Keratinocyte (primary cell): ENCODE measurements at regions not wholly inside any gene's neighbourhood (a gene's known extent, or its start where the extent isn't known, plus 50 kb on each side); places are given as distances from the start of the nearest gene placed in this dataset.

Source experiments
- DNase-seq: peaks from one replicate; pipeline ENCODE4 v3.0.0-alpha.2; 2011; ENCODE audit warnings: low read depth, missing footprints, low spot score
- FAIRE-seq: peaks from 2 replicates; lab custom pipeline; 2011; peaks lifted over from hg19 to GRCh38; lab: Jason Lieb, UNC
- H2AFZ ChIP-seq: 2 replicates; pipeline ENCODE4 v1.6.0; 2012; ENCODE audit warnings: low read length, control low read depth, inconsistent platforms; ENCODE audit not compliant: control insufficient read depth
- H3K27ac ChIP-seq: 2 replicates; pipeline ENCODE4 v1.5.1; 2011; ENCODE audit warnings: low read length; ENCODE audit not compliant: control insufficient read depth, insufficient read depth
- H3K27me3 ChIP-seq: 3 replicates; pipeline ENCODE4 v1.6.0; 2011; ENCODE audit warnings: low read length; ENCODE audit not compliant: control insufficient read depth, insufficient read depth; ENCODE audit errors: extremely low read depth
- H3K36me3 ChIP-seq, 2 experiments: 2 replicates in 1 of 2; 3 replicates in 1 of 2; pipeline ENCODE4 v1.5.1; 2011; ENCODE audit warnings: low read length in 2 of 2, mild to moderate bottlenecking in 1 of 2; ENCODE audit not compliant: control insufficient read depth in 2 of 2, insufficient read depth in 2 of 2; ENCODE audit errors: extremely low read depth in 1 of 2
- H3K4me1 ChIP-seq: 3 replicates; pipeline ENCODE4 v1.5.1; 2011; ENCODE audit warnings: low read length; ENCODE audit not compliant: control insufficient read depth, insufficient read depth; ENCODE audit errors: extremely low read depth
- H3K4me2 ChIP-seq: 3 replicates; pipeline ENCODE4 v1.6.0; 2011; ENCODE audit warnings: low read depth, low read length; ENCODE audit not compliant: control insufficient read depth, insufficient read depth; ENCODE audit errors: extremely low read depth
- H3K4me3 ChIP-seq, 3 experiments: fragments of 200-600 bp in 1 of 3; sonication (generic) in 1 of 3; 2 replicates in 2 of 3; 3 replicates in 1 of 3; pipeline ENCODE4 v1.5.1; 2011 to 2016; ENCODE audit warnings: low read length in 3 of 3, mild to moderate bottlenecking in 3 of 3, control low read depth in 2 of 3, inconsistent platforms in 1 of 3, low read depth in 1 of 3, mixed read lengths in 1 of 3, mixed run types in 1 of 3, moderate library complexity in 1 of 3; ENCODE audit not compliant: control insufficient read depth in 2 of 3, insufficient read depth in 2 of 3; ENCODE audit errors: extremely low read depth in 1 of 3
- H3K79me2 ChIP-seq: 2 replicates; pipeline ENCODE4 v1.6.0; 2012; ENCODE audit warnings: low read length; ENCODE audit not compliant: control insufficient read depth, insufficient read depth
- H3K9ac ChIP-seq: 3 replicates; pipeline ENCODE4 v1.6.0; 2011; ENCODE audit warnings: low read length; ENCODE audit not compliant: control insufficient read depth, insufficient read depth; ENCODE audit errors: extremely low read depth
- H3K9me1 ChIP-seq: 3 replicates; pipeline ENCODE4 v1.6.0; 2011; ENCODE audit warnings: low read length; ENCODE audit not compliant: control insufficient read depth, insufficient read depth; ENCODE audit errors: extremely low read depth
- H3K9me3 ChIP-seq: 2 replicates; pipeline ENCODE4 v1.5.1; 2012; ENCODE audit warnings: low read depth, low read length; ENCODE audit not compliant: control insufficient read depth
- H4K20me1 ChIP-seq: 3 replicates; pipeline ENCODE4 v1.6.0; 2011; ENCODE audit warnings: low read length; ENCODE audit not compliant: control insufficient read depth, insufficient read depth; ENCODE audit errors: extremely low read depth
- EZH2 ChIP-seq: IDR thresholded peaks from one replicate; pipeline ENCODE4 v1.6.1; 2012; ENCODE audit warnings: inconsistent platforms, mild to moderate bottlenecking, low read length, moderate library complexity
- dilution Hi-C: fragments of 300-500 bp; cut with MboI; formaldehyde crosslinking; loops from one replicate; pipeline ENCODE4 v1.7.0; 2020; ENCODE audit warnings: low sequenced_read_pairs; ENCODE audit not compliant: extremely low pct_ligation_motif_present
- TF ChIP-seq, protein P1 (sequence below), 3 experiments: IDR thresholded peaks in 1 of 3; conservative IDR thresholded peaks in 1 of 3; optimal IDR thresholded peaks in 1 of 3; 2 replicates in 2 of 3; 3 replicates in 1 of 3; pipeline versions ENCODE3 to v1.5.1; 2011; ENCODE audit warnings: low read length in 3 of 3, mild to moderate bottlenecking in 3 of 3, moderate library complexity in 2 of 3, control low read depth in 1 of 3, inconsistent platforms in 1 of 3; ENCODE audit not compliant: insufficient read depth in 2 of 3; ENCODE audit errors: extremely low read depth in 1 of 3

DNA sequence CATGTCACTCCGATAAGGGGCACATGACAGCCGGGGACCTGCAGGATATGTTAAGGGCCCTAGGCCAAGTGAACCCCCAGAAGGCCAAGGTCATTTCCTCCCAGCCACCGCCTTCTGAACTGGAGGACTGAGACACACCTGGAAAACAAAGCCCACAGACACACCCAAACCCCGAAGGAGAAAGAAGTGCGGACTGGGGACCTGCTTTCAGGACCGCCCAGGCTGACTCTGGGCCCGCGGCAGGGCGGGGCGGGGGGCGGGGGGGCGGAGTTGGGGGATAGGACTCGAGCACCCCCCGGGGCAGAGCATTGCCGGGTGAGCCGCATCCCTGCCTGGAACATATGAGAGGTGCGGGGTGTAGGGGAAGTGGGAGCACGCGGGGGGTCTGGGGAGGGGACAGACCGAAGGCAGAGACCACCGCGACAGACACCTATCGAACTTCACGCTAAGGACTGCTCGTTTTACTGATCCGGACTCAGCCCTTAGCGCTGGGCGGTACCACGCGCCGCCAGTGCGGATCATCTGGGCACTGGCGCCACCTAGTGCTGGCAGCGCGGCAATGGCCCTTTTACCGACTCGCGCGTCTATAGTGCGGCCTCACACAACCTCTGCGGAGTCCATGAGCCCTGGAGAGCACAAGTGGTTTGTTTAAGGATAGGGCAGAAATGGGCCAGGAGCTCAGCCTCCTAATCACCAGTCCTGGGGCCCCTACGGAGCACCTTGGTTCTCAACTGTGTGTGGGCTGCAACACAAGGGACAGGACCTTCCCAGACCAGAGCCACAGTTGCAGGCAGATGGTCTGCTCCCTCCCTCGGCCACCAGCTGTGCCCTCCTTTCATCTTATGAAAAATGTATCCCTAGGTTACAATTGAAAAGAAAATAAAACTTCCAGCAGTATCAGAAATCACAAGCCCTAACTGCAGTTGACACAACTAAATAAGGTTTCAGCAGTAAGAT is 157.6 kb downstream of the HERPUD2 start:
- TF ChIP-seq, protein P1, sequence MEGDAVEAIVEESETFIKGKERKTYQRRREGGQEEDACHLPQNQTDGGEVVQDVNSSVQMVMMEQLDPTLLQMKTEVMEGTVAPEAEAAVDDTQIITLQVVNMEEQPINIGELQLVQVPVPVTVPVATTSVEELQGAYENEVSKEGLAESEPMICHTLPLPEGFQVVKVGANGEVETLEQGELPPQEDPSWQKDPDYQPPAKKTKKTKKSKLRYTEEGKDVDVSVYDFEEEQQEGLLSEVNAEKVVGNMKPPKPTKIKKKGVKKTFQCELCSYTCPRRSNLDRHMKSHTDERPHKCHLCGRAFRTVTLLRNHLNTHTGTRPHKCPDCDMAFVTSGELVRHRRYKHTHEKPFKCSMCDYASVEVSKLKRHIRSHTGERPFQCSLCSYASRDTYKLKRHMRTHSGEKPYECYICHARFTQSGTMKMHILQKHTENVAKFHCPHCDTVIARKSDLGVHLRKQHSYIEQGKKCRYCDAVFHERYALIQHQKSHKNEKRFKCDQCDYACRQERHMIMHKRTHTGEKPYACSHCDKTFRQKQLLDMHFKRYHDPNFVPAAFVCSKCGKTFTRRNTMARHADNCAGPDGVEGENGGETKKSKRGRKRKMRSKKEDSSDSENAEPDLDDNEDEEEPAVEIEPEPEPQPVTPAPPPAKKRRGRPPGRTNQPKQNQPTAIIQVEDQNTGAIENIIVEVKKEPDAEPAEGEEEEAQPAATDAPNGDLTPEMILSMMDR (optimal IDR thresholded peaks at IDR 0.05 in 1 of 3, IDR thresholded peaks at IDR 0.05 in 1 of 3, conservative IDR thresholded peaks at IDR 0.05 in 1 of 3; ENCODE audit: extremely low read depth in 1 of 3, insufficient read depth in 2 of 3, low read length in 3 of 3), result peak; percentile 91 to 99 (median 98)
- no peak for TF ChIP-seq EZH2
- Histone ChIP-seq H3K27me3 (peaks cover 7% of the 10 kb centered on the region), H3K9ac (no peak overlapping the region), H3K27ac (no peak overlapping the region), H3K4me1 (no peaks in the 10 kb centered on the region), H2AFZ (peak overlapping the region; percentile 69), H3K4me2 (peak overlapping the region; percentile 56), H3K79me2 (no peaks in the 10 kb centered on the region), H4K20me1 (no peaks in the 10 kb centered on the region), H3K4me3 (peak overlapping the region in 1 of 3 experiments; percentile 15), H3K9me1 (no peaks in the 10 kb centered on the region), H3K36me3 (no peaks in the 10 kb centered on the region), H3K9me3 (no peaks in the 10 kb centered on the region)
- DNase-seq (no peak), FAIRE-seq (peak; percentile 41)
- dilution Hi-C loops, result no loop called here

DNA sequence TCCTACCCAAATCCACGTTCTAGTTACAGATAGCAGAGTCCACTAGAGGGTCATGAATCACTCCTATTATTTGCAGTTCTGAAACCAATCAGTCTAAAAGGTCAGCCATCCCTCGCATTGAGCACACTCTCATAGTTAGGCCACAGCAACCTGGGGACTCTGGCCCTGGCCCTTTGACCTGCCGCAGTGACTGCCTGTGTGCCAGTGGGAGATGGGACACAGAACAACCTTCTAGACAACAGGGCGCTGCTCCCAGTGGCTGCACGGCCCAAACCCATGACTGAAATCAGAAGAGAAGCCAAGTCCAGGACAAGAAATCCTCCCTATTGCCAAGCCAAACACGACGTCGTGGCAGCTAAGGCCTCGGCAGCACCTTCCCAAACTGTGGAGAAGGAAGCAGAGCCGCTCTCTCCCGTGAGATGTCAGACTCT is 158.5 kb downstream of the HERPUD2 start:
- no peaks in the 10 kb centered on the region for H3K9me3 ChIP-seq
- H3K4me2 ChIP-seq, result no peak overlapping the region
- H3K9ac ChIP-seq, result no peak overlapping the region
- H3K36me3 ChIP-seq, result no peaks in the 10 kb centered on the region
- TF ChIP-seq, protein P1 (optimal IDR thresholded peaks at IDR 0.05 in 1 of 3, IDR thresholded peaks at IDR 0.05 in 1 of 3, conservative IDR thresholded peaks at IDR 0.05 in 1 of 3; ENCODE audit: extremely low read depth in 1 of 3, insufficient read depth in 2 of 3, low read length in 3 of 3), result no peak
- no peak for TF ChIP-seq EZH2
- no peak overlapping the region for H3K27ac ChIP-seq
- no peaks in the 10 kb centered on the region for H3K4me1 ChIP-seq
- no peak overlapping the region for H3K4me3 ChIP-seq
- no peak for DNase-seq
- H2AFZ ChIP-seq, result no peak overlapping the region
- no peaks in the 10 kb centered on the region for H3K79me2 ChIP-seq
- dilution Hi-C loops, result no loop called here
- no peaks in the 10 kb centered on the region for H3K9me1 ChIP-seq
- no peaks in the 10 kb centered on the region for H4K20me1 ChIP-seq
- no peak for FAIRE-seq
- peaks cover 7% of the 10 kb centered on the region for H3K27me3 ChIP-seq
